ENCODE measurements at regions not wholly inside any gene's neighbourhood (a gene's known extent, or its start where the extent isn't known, plus 50 kb on each side); places are given as distances from the start of the nearest gene placed in this dataset.

- Mint-ChIP-seq H3K4me3 (no peak overlapping the region), H3K27ac (no peak overlapping the region), H3K4me1 (no peaks in the 10 kb centered on the region), H3K9me3 (peaks cover 9% of the 10 kb centered on the region), H3K36me3 (no peaks in the 10 kb centered on the region)
- ATAC-seq (no peak), DNase-seq (ENCODE audit: low spot score in 2 of 2) (no peak)
These were observed 51.8 kb upstream of the TLE1 start for GRCh38 chr9:81741103-81741502.

- no peaks in the 10 kb centered on the region for H3K36me3 Mint-ChIP-seq
- no peak for ATAC-seq
- H3K9me3 Mint-ChIP-seq = peaks cover 2% of the 10 kb centered on the region
- H3K27ac Mint-ChIP-seq = no peak overlapping the region
- no peak overlapping the region for H3K4me3 Mint-ChIP-seq
- DNase-seq (ENCODE audit: low spot score in 2 of 2) = no peak
- no peaks in the 10 kb centered on the region for H3K4me1 Mint-ChIP-seq
These were observed 58.7 kb upstream of the TLE1 start for GRCh38 chr9:81748091-81748490.

- DNase-seq (ENCODE audit: low spot score in 2 of 2) (no peak), ATAC-seq (no peak)
- Mint-ChIP-seq H3K36me3 (no peaks in the 10 kb centered on the region), H3K9me3 (peaks cover 2% of the 10 kb centered on the region), H3K27ac (no peak overlapping the region), H3K4me3 (no peak overlapping the region), H3K4me1 (no peaks in the 10 kb centered on the region)
These were observed 64.1 kb upstream of the TLE1 start for GRCh38 chr9:81753436-81753835.

GRCh38 chr9:81754245-81754644, 64.9 kb upstream of the TLE1 start:
- Mint-ChIP-seq H3K4me3 (no peak overlapping the region), H3K36me3 (no peaks in the 10 kb centered on the region), H3K9me3 (peaks cover 2% of the 10 kb centered on the region), H3K27ac (no peak overlapping the region), H3K4me1 (no peaks in the 10 kb centered on the region)
- DNase-seq (ENCODE audit: low spot score in 2 of 2) = no peak
- no peak for ATAC-seq

GRCh38 chr9:81755721-81756120, 66.4 kb upstream of the TLE1 start:
- no peak overlapping the region for H3K4me3 Mint-ChIP-seq
- no peak for ATAC-seq
- no peak overlapping the region for H3K27ac Mint-ChIP-seq

GRCh38 chr9:81756561-81756960, 67.2 kb upstream of the TLE1 start:
- ATAC-seq (no peak), DNase-seq (ENCODE audit: low spot score in 2 of 2) (no peak)
- H3K4me3 Mint-ChIP-seq = no peak overlapping the region
- H3K4me1 Mint-ChIP-seq = no peaks in the 10 kb centered on the region
- H3K36me3 Mint-ChIP-seq = no peaks in the 10 kb centered on the region
- no peaks in the 10 kb centered on the region for H3K9me3 Mint-ChIP-seq
- H3K27ac Mint-ChIP-seq = no peak overlapping the region

More at GRCh38 chr9:81755721-81756120, 66.4 kb upstream of the TLE1 start:
- Mint-ChIP-seq H3K36me3 (no peaks in the 10 kb centered on the region), H3K4me1 (no peaks in the 10 kb centered on the region), H3K9me3 (no peaks in the 10 kb centered on the region)
- DNase-seq (ENCODE audit: low spot score in 2 of 2) = no peak

GRCh38 chr9:81758123-81758797, 68.9 kb upstream of the TLE1 start:
- Mint-ChIP-seq H3K36me3 (no peaks in the 10 kb centered on the region), H3K4me1 (no peaks in the 10 kb centered on the region), H3K27ac (no peak overlapping the region), H3K9me3 (no peaks in the 10 kb centered on the region), H3K4me3 (no peak overlapping the region)
- ATAC-seq = no peak
- no peak for DNase-seq (ENCODE audit: low spot score in 2 of 2)

GRCh38 chr9:81759680-81760215, 70.4 kb upstream of the TLE1 start:
- peak; percentile 66 for ATAC-seq
- no peak for DNase-seq (ENCODE audit: low spot score in 2 of 2)

GRCh38 chr9:81767921-81768320, 78.6 kb upstream of the TLE1 start:
- peaks cover 6% of the 10 kb centered on the region for H3K4me1 Mint-ChIP-seq
- no peaks in the 10 kb centered on the region for H3K36me3 Mint-ChIP-seq
- no peak overlapping the region for H3K27ac Mint-ChIP-seq

More at GRCh38 chr9:81759680-81760215, 70.4 kb upstream of the TLE1 start:
- H3K9me3 Mint-ChIP-seq = no peaks in the 10 kb centered on the region
- H3K4me1 Mint-ChIP-seq = no peaks in the 10 kb centered on the region
- H3K36me3 Mint-ChIP-seq = no peaks in the 10 kb centered on the region
- no peak overlapping the region for H3K27ac Mint-ChIP-seq
- H3K4me3 Mint-ChIP-seq = no peak overlapping the region

GRCh38 chr9:81771571-81771970, 82.2 kb upstream of the TLE1 start:
- H3K4me1 Mint-ChIP-seq = no peaks in the 10 kb centered on the region
- ATAC-seq (no peak), DNase-seq (ENCODE audit: low spot score in 2 of 2) (no peak)
- H3K27ac Mint-ChIP-seq = no peak overlapping the region
- H3K9me3 Mint-ChIP-seq = peaks cover 3% of the 10 kb centered on the region
- H3K36me3 Mint-ChIP-seq = no peaks in the 10 kb centered on the region
- H3K4me3 Mint-ChIP-seq = no peak overlapping the region

More at GRCh38 chr9:81767921-81768320, 78.6 kb upstream of the TLE1 start:
- Mint-ChIP-seq H3K9me3 (no peaks in the 10 kb centered on the region), H3K4me3 (no peak overlapping the region)
- DNase-seq (ENCODE audit: low spot score in 2 of 2) (no peak), ATAC-seq (no peak)

GRCh38 chr9:81772144-81772543, 82.8 kb upstream of the TLE1 start:
- H3K27ac Mint-ChIP-seq = no peak overlapping the region
- DNase-seq (ENCODE audit: low spot score in 2 of 2) = no peak

GRCh38 chr9:81776390-81776789, 87.0 kb upstream of the TLE1 start:
- Mint-ChIP-seq H3K4me3 (no peak overlapping the region), H3K4me1 (no peaks in the 10 kb centered on the region), H3K27ac (no peak overlapping the region), H3K9me3 (peaks cover 3% of the 10 kb centered on the region), H3K36me3 (no peaks in the 10 kb centered on the region)
- ATAC-seq = no peak
- DNase-seq (ENCODE audit: low spot score in 2 of 2) = no peak

More at GRCh38 chr9:81772144-81772543, 82.8 kb upstream of the TLE1 start:
- Mint-ChIP-seq H3K4me1 (no peaks in the 10 kb centered on the region), H3K9me3 (peaks cover 3% of the 10 kb centered on the region), H3K4me3 (no peak overlapping the region), H3K36me3 (no peaks in the 10 kb centered on the region)
- no peak for ATAC-seq

GRCh38 chr9:81776834-81777233, 87.5 kb upstream of the TLE1 start:
- Mint-ChIP-seq H3K4me1 (no peaks in the 10 kb centered on the region), H3K27ac (no peak overlapping the region), H3K4me3 (no peak overlapping the region), H3K36me3 (no peaks in the 10 kb centered on the region), H3K9me3 (peaks cover 5% of the 10 kb centered on the region)
- ATAC-seq (no peak), DNase-seq (ENCODE audit: low spot score in 2 of 2) (no peak)

- H3K9me3 Mint-ChIP-seq = peaks cover 5% of the 10 kb centered on the region
- no peaks in the 10 kb centered on the region for H3K4me1 Mint-ChIP-seq
- DNase-seq (ENCODE audit: low spot score in 2 of 2) (no peak), ATAC-seq (no peak)
- H3K27ac Mint-ChIP-seq = no peak overlapping the region
- no peaks in the 10 kb centered on the region for H3K36me3 Mint-ChIP-seq
- H3K4me3 Mint-ChIP-seq = no peak overlapping the region
These were observed 88.1 kb upstream of the TLE1 start for GRCh38 chr9:81777482-81777881.

- DNase-seq (ENCODE audit: low spot score in 2 of 2) (no peak), ATAC-seq (no peak)
- H3K4me3 Mint-ChIP-seq = no peak overlapping the region
- H3K9me3 Mint-ChIP-seq = peaks cover 5% of the 10 kb centered on the region
- H3K27ac Mint-ChIP-seq = no peak overlapping the region
- no peaks in the 10 kb centered on the region for H3K4me1 Mint-ChIP-seq
- no peaks in the 10 kb centered on the region for H3K36me3 Mint-ChIP-seq
These were observed 93.1 kb upstream of the TLE1 start for GRCh38 chr9:81782313-81782995.

Data from stimulated activated effector memory CD8-positive, alpha-beta T cell treated with anti-CD3 and anti-CD28 coated beads, Interleukin-12 subunit alpha, Interleukin-12 subunit beta, amount 100 ng/mL, for 72 hours (primary cell).